Stimulated activated CD8-positive, alpha-beta memory T cell treated with anti-CD3 and anti-CD28 coated beads, Interleukin-4, amount 100 ng/mL, for 4 hours (primary cell): ENCODE measurements at regions not wholly inside any gene's neighbourhood (a gene's known extent, or its start where the extent isn't known, plus 50 kb on each side); places are given as distances from the start of the nearest gene placed in this dataset.

ENCODE experiments used
- DNase-seq, 2 donors: peaks; one replicate each; pipeline ENCODE4 v3.0.0-alpha.2; 2020; ENCODE audit warnings: low read depth in 2 of 2, low spot score in 1 of 2

- no peak for DNase-seq
These were observed 342.0 kb downstream of the USP25 start for GRCh38 chr21:16071761-16072160.

GRCh38 chr21:16072221-16072620 lies 342.4 kb downstream of the USP25 start:
- DNase-seq: no peak

GRCh38 chr21:16072737-16073136 lies 343.0 kb downstream of the USP25 start:
- DNase-seq: no peak

- no peak for DNase-seq
These were observed 343.8 kb downstream of the USP25 start for GRCh38 chr21:16073586-16073985.

GRCh38 chr21:16074950-16075489 lies 345.2 kb downstream of the USP25 start:
- DNase-seq: no peak

GRCh38 chr21:16075649-16076282 lies 346.0 kb downstream of the USP25 start:
- DNase-seq: no peak

- no peak for DNase-seq
These were observed 346.7 kb downstream of the USP25 start for GRCh38 chr21:16076465-16076864.

- no peak for DNase-seq
These were observed 348.6 kb downstream of the USP25 start for GRCh38 chr21:16078382-16078781.

GRCh38 chr21:16079830-16080229 lies 350.0 kb downstream of the USP25 start:
- DNase-seq: no peak

GRCh38 chr21:16081304-16081703 lies 351.5 kb downstream of the USP25 start:
- no peak for DNase-seq

- no peak for DNase-seq
These were observed 352.4 kb downstream of the USP25 start for GRCh38 chr21:16082038-16082816.

- DNase-seq: no peak
These were observed 355.1 kb downstream of the USP25 start for GRCh38 chr21:16084776-16085364.

GRCh38 chr21:16085421-16085820 lies 355.6 kb downstream of the USP25 start:
- DNase-seq: no peak

- DNase-seq: no peak
These were observed 356.3 kb downstream of the USP25 start for GRCh38 chr21:16086121-16086520.

GRCh38 chr21:16086936-16087335 lies 357.2 kb downstream of the USP25 start:
- no peak for DNase-seq

- no peak for DNase-seq
These were observed 357.7 kb downstream of the USP25 start for GRCh38 chr21:16087523-16087922.

- no peak for DNase-seq
These were observed 358.3 kb downstream of the USP25 start for GRCh38 chr21:16088056-16088455.

- no peak for DNase-seq
These were observed 365.2 kb downstream of the USP25 start for GRCh38 chr21:16095005-16095404.

- DNase-seq: no peak
These were observed 367.2 kb downstream of the USP25 start for GRCh38 chr21:16096988-16097387.

GRCh38 chr21:16102113-16102512 lies 372.3 kb downstream of the USP25 start:
- no peak for DNase-seq

- no peak for DNase-seq
These were observed 378.8 kb downstream of the USP25 start for GRCh38 chr21:16108561-16109075.
